ENCODE measurements at regions not wholly inside any gene's neighbourhood (a gene's known extent, or its start where the extent isn't known, plus 50 kb on each side); places are given as distances from the start of the nearest gene placed in this dataset.

- no peak for ATAC-seq
- H3K27ac Mint-ChIP-seq, result no peak overlapping the region
- no peaks in the 10 kb centered on the region for H3K27me3 Mint-ChIP-seq (ENCODE audit: low read depth in 2 of 2)
- peaks cover 3 to 6% of the 10 kb centered on the region in 2 donors for H3K9me3 Mint-ChIP-seq
- H3K4me3 ChIP-seq (ENCODE audit: low read length), result no peak overlapping the region
- H3K9me3 ChIP-seq (ENCODE audit: control insufficient read depth, insufficient read depth, low read length), result peaks cover 13% of the 10 kb centered on the region
- no peaks in the 10 kb centered on the region for H3K27me3 ChIP-seq (ENCODE audit: control insufficient read depth, insufficient read depth, low read length)
- H3K4me3 Mint-ChIP-seq, result no peak overlapping the region
- 88% methylated on average over 6 of the region's 6 CpGs for WGBS (ENCODE audit: insufficient coverage)
- H3K27ac ChIP-seq (ENCODE audit: low read length), result no peak overlapping the region
- TF ChIP-seq, protein P1, sequence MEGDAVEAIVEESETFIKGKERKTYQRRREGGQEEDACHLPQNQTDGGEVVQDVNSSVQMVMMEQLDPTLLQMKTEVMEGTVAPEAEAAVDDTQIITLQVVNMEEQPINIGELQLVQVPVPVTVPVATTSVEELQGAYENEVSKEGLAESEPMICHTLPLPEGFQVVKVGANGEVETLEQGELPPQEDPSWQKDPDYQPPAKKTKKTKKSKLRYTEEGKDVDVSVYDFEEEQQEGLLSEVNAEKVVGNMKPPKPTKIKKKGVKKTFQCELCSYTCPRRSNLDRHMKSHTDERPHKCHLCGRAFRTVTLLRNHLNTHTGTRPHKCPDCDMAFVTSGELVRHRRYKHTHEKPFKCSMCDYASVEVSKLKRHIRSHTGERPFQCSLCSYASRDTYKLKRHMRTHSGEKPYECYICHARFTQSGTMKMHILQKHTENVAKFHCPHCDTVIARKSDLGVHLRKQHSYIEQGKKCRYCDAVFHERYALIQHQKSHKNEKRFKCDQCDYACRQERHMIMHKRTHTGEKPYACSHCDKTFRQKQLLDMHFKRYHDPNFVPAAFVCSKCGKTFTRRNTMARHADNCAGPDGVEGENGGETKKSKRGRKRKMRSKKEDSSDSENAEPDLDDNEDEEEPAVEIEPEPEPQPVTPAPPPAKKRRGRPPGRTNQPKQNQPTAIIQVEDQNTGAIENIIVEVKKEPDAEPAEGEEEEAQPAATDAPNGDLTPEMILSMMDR (IDR thresholded peaks at IDR 0.05), result no peak
- DNase-seq, result no peak
- intact Hi-C loops (cut with micrococcal nuclease), result no loop called here
- H3K4me1 Mint-ChIP-seq, result no peaks in the 10 kb centered on the region
- H3K36me3 Mint-ChIP-seq, result no peaks in the 10 kb centered on the region
- H3K36me3 ChIP-seq (ENCODE audit: control insufficient read depth, insufficient read depth, low read length), result no peaks in the 10 kb centered on the region
- no peaks in the 10 kb centered on the region for H3K4me1 ChIP-seq (ENCODE audit: control insufficient read depth, insufficient read depth, low read length)
Measured at GRCh38 chr16:52002026-52002425, 544.9 kb downstream of the TOX3 start.

GRCh38 chr16:51996516-51996915, 550.4 kb downstream of the TOX3 start:
- TF ChIP-seq, protein P1 (IDR thresholded peaks at IDR 0.05), result no peak
- Mint-ChIP-seq H3K27ac (no peak overlapping the region), H3K4me3 (no peak overlapping the region), H3K27me3 (ENCODE audit: low read depth in 2 of 2) (no peaks in the 10 kb centered on the region), H3K36me3 (no peaks in the 10 kb centered on the region), H3K4me1 (no peaks in the 10 kb centered on the region), H3K9me3 (peaks cover 6 to 12% of the 10 kb centered on the region in 2 donors)
- no peak overlapping the region for H3K4me3 ChIP-seq (ENCODE audit: low read length)
- 69% methylated on average over 3 of the region's 3 CpGs for WGBS (ENCODE audit: insufficient coverage)
- no peaks in the 10 kb centered on the region for H3K27me3 ChIP-seq (ENCODE audit: control insufficient read depth, insufficient read depth, low read length)
- H3K36me3 ChIP-seq (ENCODE audit: control insufficient read depth, insufficient read depth, low read length), result no peaks in the 10 kb centered on the region
- H3K9me3 ChIP-seq (ENCODE audit: control insufficient read depth, insufficient read depth, low read length), result peaks cover 5% of the 10 kb centered on the region
- DNase-seq (no peak), ATAC-seq (no peak)
- no peak overlapping the region for H3K27ac ChIP-seq (ENCODE audit: low read length)
- intact Hi-C loops (cut with micrococcal nuclease), result no loop called here
- no peaks in the 10 kb centered on the region for H3K4me1 ChIP-seq (ENCODE audit: control insufficient read depth, insufficient read depth, low read length)

GRCh38 chr16:51994597-51994996, 552.3 kb downstream of the TOX3 start:
- no peak overlapping the region for H3K27ac Mint-ChIP-seq
- Histone ChIP-seq H3K4me1 (ENCODE audit: control insufficient read depth, insufficient read depth, low read length) (no peaks in the 10 kb centered on the region), H3K36me3 (ENCODE audit: control insufficient read depth, insufficient read depth, low read length) (no peaks in the 10 kb centered on the region), H3K9me3 (ENCODE audit: control insufficient read depth, insufficient read depth, low read length) (peaks cover 5% of the 10 kb centered on the region), H3K4me3 (ENCODE audit: low read length) (no peak overlapping the region), H3K27me3 (ENCODE audit: control insufficient read depth, insufficient read depth, low read length) (no peaks in the 10 kb centered on the region), H3K27ac (ENCODE audit: low read length) (no peak overlapping the region)
- no peak overlapping the region for H3K4me3 Mint-ChIP-seq
- H3K4me1 Mint-ChIP-seq, result no peaks in the 10 kb centered on the region
- ATAC-seq (no peak), DNase-seq (no peak)
- H3K36me3 Mint-ChIP-seq, result no peaks in the 10 kb centered on the region
- H3K9me3 Mint-ChIP-seq, result peaks cover 6 to 8% of the 10 kb centered on the region in 2 donors
- WGBS (ENCODE audit: insufficient coverage), result 81% methylated on average over 8 of the region's 8 CpGs
- no peaks in the 10 kb centered on the region for H3K27me3 Mint-ChIP-seq (ENCODE audit: low read depth in 2 of 2)
- TF ChIP-seq, protein P1 (IDR thresholded peaks at IDR 0.05), result no peak
- intact Hi-C loops (cut with micrococcal nuclease), result no loop called here

DNA sequence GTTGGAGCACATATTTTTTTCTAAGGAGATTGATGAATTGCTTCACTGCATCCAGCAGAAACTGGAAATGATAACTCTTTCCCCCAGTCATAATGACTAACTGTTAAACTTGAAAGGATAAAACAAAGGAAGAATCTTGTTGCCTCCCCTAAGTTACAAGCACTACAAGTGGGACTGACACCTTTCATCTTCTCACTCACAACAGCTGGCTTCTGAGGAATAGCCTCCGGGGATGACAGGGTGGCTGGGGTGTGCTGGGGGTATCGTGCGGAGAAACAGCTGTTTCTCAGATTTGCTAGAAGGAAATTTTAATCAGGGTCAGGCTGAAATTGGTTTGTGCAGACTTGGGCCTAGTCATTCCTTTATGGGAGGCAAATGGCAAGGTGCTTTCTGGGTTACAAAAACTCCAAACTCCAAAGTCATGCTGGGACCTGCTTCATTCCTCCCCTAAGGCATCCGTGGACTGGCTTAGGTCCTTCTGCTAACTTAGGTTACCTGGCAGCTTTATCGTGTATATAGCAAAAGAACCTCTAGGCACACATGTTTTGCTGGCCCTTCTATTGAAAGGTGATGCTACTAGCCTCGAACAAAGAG, 557.2 kb downstream of the TOX3 start:
- Histone ChIP-seq H3K27ac (ENCODE audit: low read length) (no peak overlapping the region), H3K27me3 (ENCODE audit: control insufficient read depth, insufficient read depth, low read length) (no peaks in the 10 kb centered on the region), H3K4me1 (ENCODE audit: control insufficient read depth, insufficient read depth, low read length) (no peaks in the 10 kb centered on the region), H3K36me3 (ENCODE audit: control insufficient read depth, insufficient read depth, low read length) (no peaks in the 10 kb centered on the region), H3K4me3 (ENCODE audit: low read length) (no peak overlapping the region), H3K9me3 (ENCODE audit: control insufficient read depth, insufficient read depth, low read length) (no peaks in the 10 kb centered on the region)
- H3K4me3 Mint-ChIP-seq, result no peak overlapping the region
- TF ChIP-seq, protein P1 (IDR thresholded peaks at IDR 0.05), result no peak
- intact Hi-C loops (cut with micrococcal nuclease), result no loop called here
- no peak for ATAC-seq
- H3K27me3 Mint-ChIP-seq (ENCODE audit: low read depth in 2 of 2), result no peaks in the 10 kb centered on the region
- no peak overlapping the region for H3K27ac Mint-ChIP-seq
- H3K9me3 Mint-ChIP-seq, result peaks cover 0 to 3% of the 10 kb centered on the region in 2 donors
- H3K36me3 Mint-ChIP-seq, result no peaks in the 10 kb centered on the region
- H3K4me1 Mint-ChIP-seq, result no peaks in the 10 kb centered on the region
- DNase-seq, result no peak
- WGBS (ENCODE audit: insufficient coverage), result 74% methylated on average over 6 of the region's 6 CpGs
